ENCODE measurements at regions not wholly inside any gene's neighbourhood (a gene's known extent, or its start where the extent isn't known, plus 50 kb on each side); places are given as distances from the start of the nearest gene placed in this dataset.

- TF ChIP-seq CTCF (IDR thresholded peaks at IDR 0.05), result no peak
- TF ChIP-seq POLR2AphosphoS5 (IDR thresholded peaks at IDR 0.05), result no peak
Observed at GRCh38 chr5:51821697-51822096, 438.4 kb downstream of the ISL1 start.
